WTC11 (cell line): ENCODE measurements at regions not wholly inside any gene's neighbourhood (a gene's known extent, or its start where the extent isn't known, plus 50 kb on each side); places are given as distances from the start of the nearest gene placed in this dataset.

Source experiments
- ATAC-seq: fragments of 200-7000 bp; cut with Tn5 transposase; 2 replicates; pipeline ENCODE4 v1.10.0; 2021; ENCODE audit warnings: mild to moderate bottlenecking, moderate library complexity
- CTCF ChIA-PET: fragments of 300-600 bp; sonication (Branson Sonifier 250); formaldehyde crosslinking; loops from one replicate; lab custom pipeline; 2021; ENCODE audit warnings: antibody characterized with exemption; lab: Charles Lee
- POLR2A ChIA-PET: fragments of 350-600 bp; sonication (Branson Sonifier 250); formaldehyde crosslinking; loops from one replicate; lab custom pipeline; 2021; ENCODE audit warnings: antibody characterized with exemption; lab: Charles Lee
- DNase-seq: peaks from one replicate; pipeline ENCODE4 v3.0.0; 2021; ENCODE audit warnings: low spot score
- H3K27ac Mint-ChIP-seq: 2 replicates; pipeline ENCODE4 v1.8.0; 2021; ENCODE audit warnings: mixed read lengths
- H3K27me3 Mint-ChIP-seq: 2 replicates; pipeline ENCODE4 v1.8.0; 2021; ENCODE audit warnings: low read depth, mild to moderate bottlenecking, moderate library complexity, mixed read lengths
- H3K36me3 Mint-ChIP-seq: 2 replicates; pipeline ENCODE4 v1.8.0; 2021; ENCODE audit warnings: mixed read lengths
- H3K4me1 Mint-ChIP-seq: 2 replicates; pipeline ENCODE4 v1.8.0; 2022; ENCODE audit warnings: mixed read lengths
- H3K4me3 Mint-ChIP-seq: 2 replicates; pipeline ENCODE4 v1.8.0; 2021; ENCODE audit warnings: mild to moderate bottlenecking, moderate library complexity, mixed read lengths
- H3K9me3 Mint-ChIP-seq: 2 replicates; pipeline ENCODE4 v1.8.0; 2021; ENCODE audit warnings: mixed read lengths
- AFF4 ChIP-seq: sonication (generic); formaldehyde crosslinking; IDR thresholded peaks from 2 replicates; pipeline ENCODE4 v1.8.1; 2023; ENCODE audit warnings: mild to moderate bottlenecking, missing genetic modification reagents, borderline replicate concordance
- CREM ChIP-seq: sonication (generic); formaldehyde crosslinking; IDR thresholded peaks from 2 replicates; pipeline ENCODE4 v1.8.1; 2022; ENCODE audit warnings: mild to moderate bottlenecking, missing genetic modification reagents, moderate library complexity
- ELF4 ChIP-seq: sonication (generic); formaldehyde crosslinking; IDR thresholded peaks from 2 replicates; pipeline ENCODE4 v1.8.1; 2022; ENCODE audit warnings: low read depth, mild to moderate bottlenecking, moderate library complexity, missing genetic modification reagents
- FOXP1 ChIP-seq: sonication (generic); formaldehyde crosslinking; IDR thresholded peaks from 2 replicates; pipeline ENCODE4 v1.8.0; 2022; ENCODE audit warnings: missing genetic modification reagents, mild to moderate bottlenecking, moderate library complexity, borderline replicate concordance
- GRHL2 ChIP-seq: fragments of 250-450 bp; sonication (Bioruptor Pico); IDR thresholded peaks from 2 replicates; pipeline ENCODE4 v1.8.0; 2022; ENCODE audit warnings: mild to moderate bottlenecking, moderate library complexity; ENCODE audit not compliant: insufficient replicate concordance, severe bottlenecking
- GTF2I ChIP-seq: fragments of 250-450 bp; sonication (Bioruptor Pico); conservative IDR thresholded peaks from 2 replicates; pipeline ENCODE4 v1.4.0; 2021; ENCODE audit warnings: mild to moderate bottlenecking
- IRF2 ChIP-seq: sonication (generic); formaldehyde crosslinking; IDR thresholded peaks from 2 replicates; pipeline ENCODE4 v1.8.0; 2022; ENCODE audit warnings: low read depth, missing genetic modification reagents, borderline replicate concordance
- JUN ChIP-seq: sonication (generic); formaldehyde crosslinking; IDR thresholded peaks from 2 replicates; pipeline ENCODE4 v1.8.0; 2023; ENCODE audit warnings: mild to moderate bottlenecking, missing genetic modification reagents
- MLX ChIP-seq: sonication (generic); formaldehyde crosslinking; IDR thresholded peaks from 2 replicates; pipeline ENCODE4 v1.8.1; 2023; ENCODE audit warnings: mild to moderate bottlenecking, missing genetic modification reagents, moderate library complexity
- MYBL2 ChIP-seq: sonication (generic); formaldehyde crosslinking; IDR thresholded peaks from 2 replicates; pipeline ENCODE4 v1.8.1; 2023; ENCODE audit warnings: mild to moderate bottlenecking, moderate library complexity, missing genetic modification reagents
- NFYB ChIP-seq: sonication (generic); formaldehyde crosslinking; conservative IDR thresholded peaks from 2 replicates; pipeline ENCODE4 v1.8.0; 2022; ENCODE audit warnings: low read depth, missing genetic modification reagents
- PRRX2 ChIP-seq: fragments of 250-450 bp; sonication (Bioruptor Pico); IDR thresholded peaks from 2 replicates; pipeline ENCODE4 v1.8.0; 2021; ENCODE audit warnings: mild to moderate bottlenecking
- SP1 ChIP-seq: sonication (generic); formaldehyde crosslinking; conservative IDR thresholded peaks from 2 replicates; pipeline ENCODE4 v1.8.1; 2022; ENCODE audit warnings: missing genetic modification reagents
- TP53 ChIP-seq: sonication (generic); formaldehyde crosslinking; IDR thresholded peaks from 2 replicates; pipeline ENCODE4 v1.8.1; 2023; ENCODE audit warnings: mild to moderate bottlenecking, missing genetic modification reagents
- ZBTB21 ChIP-seq: sonication (generic); formaldehyde crosslinking; IDR thresholded peaks from 2 replicates; pipeline ENCODE4 v1.8.1; 2023; ENCODE audit warnings: mild to moderate bottlenecking, missing genetic modification reagents, borderline replicate concordance
- ZNF281 ChIP-seq: sonication (generic); formaldehyde crosslinking; IDR thresholded peaks from 2 replicates; pipeline ENCODE4 v1.8.0; 2023; ENCODE audit warnings: mild to moderate bottlenecking, missing genetic modification reagents
- ZNF416 ChIP-seq: fragments of 250-450 bp; sonication (Bioruptor Pico); IDR thresholded peaks from 2 replicates; pipeline ENCODE4 v1.9.0; 2021; ENCODE audit warnings: mild to moderate bottlenecking, inconsistent platforms
- ZNF423 ChIP-seq: fragments of 250-450 bp; sonication (Bioruptor Pico); IDR thresholded peaks from 2 replicates; pipeline ENCODE4 v2.1.2; 2022; ENCODE audit warnings: mild to moderate bottlenecking, moderate library complexity
- TF ChIP-seq, protein P1 (sequence below): sonication (generic); formaldehyde crosslinking; IDR thresholded peaks from 2 replicates; pipeline ENCODE4 v1.8.0; 2023; ENCODE audit warnings: missing genetic modification reagents
- TF ChIP-seq, protein P2 (sequence below): sonication (generic); formaldehyde crosslinking; IDR thresholded peaks from 2 replicates; pipeline ENCODE4 v1.8.1; 2023; ENCODE audit warnings: mild to moderate bottlenecking, missing genetic modification reagents

DNA sequence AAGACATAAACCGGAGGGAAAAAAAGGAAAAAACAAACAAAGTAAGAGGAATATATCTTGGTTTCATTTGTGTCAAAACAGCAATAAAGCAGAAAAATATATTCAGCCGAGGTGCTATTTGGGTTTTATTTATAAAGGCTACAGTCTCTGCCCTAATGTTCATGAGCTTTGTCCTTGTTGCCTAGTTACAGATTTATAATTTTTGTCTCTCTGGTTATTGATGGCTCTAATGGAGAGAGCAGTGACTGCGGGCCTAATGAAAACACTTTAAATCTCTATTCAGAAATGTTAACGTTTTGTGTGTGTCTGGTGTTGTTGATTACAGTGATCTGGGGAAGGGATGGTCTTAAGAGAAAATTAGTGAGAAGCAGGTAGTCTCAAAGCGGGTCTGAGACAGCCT, 854.0 kb upstream of the LRRTM1 start:
- DNase-seq (no peak), ATAC-seq (no peak)
- Mint-ChIP-seq H3K9me3 (no peaks in the 10 kb centered on the region), H3K27me3 (no peaks in the 10 kb centered on the region), H3K4me3 (no peak overlapping the region), H3K36me3 (no peaks in the 10 kb centered on the region), H3K27ac (no peak overlapping the region), H3K4me1 (no peaks in the 10 kb centered on the region)
- ChIA-PET POLR2A (no interaction called here), CTCF (no interaction called here)
- TF ChIP-seq AFF4 (no peak), SP1 (CRISPR knock-in tag) (no peak), TP53 (CRISPR knock-in tag) (no peak), PRRX2 (CRISPR knock-in tag) (no peak), GRHL2 (CRISPR knock-in tag) (no peak), GTF2I (CRISPR knock-in tag) (no peak), IRF2 (CRISPR knock-in tag) (no peak), ZNF416 (CRISPR knock-in tag) (no peak), FOXP1 (CRISPR knock-in tag) (no peak), ZNF423 (no peak), ZBTB21 (CRISPR knock-in tag) (no peak), ZNF281 (CRISPR knock-in tag) (no peak), CREM (CRISPR knock-in tag) (no peak), NFYB (CRISPR knock-in tag) (no peak), MLX (CRISPR knock-in tag) (no peak), ELF4 (CRISPR knock-in tag) (no peak), JUN (no peak), MYBL2 (CRISPR knock-in tag) (no peak)
- TF ChIP-seq, protein P1, sequence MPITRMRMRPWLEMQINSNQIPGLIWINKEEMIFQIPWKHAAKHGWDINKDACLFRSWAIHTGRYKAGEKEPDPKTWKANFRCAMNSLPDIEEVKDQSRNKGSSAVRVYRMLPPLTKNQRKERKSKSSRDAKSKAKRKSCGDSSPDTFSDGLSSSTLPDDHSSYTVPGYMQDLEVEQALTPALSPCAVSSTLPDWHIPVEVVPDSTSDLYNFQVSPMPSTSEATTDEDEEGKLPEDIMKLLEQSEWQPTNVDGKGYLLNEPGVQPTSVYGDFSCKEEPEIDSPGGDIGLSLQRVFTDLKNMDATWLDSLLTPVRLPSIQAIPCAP (CRISPR knock-in tag) = no peak
- TF ChIP-seq, protein P2, sequence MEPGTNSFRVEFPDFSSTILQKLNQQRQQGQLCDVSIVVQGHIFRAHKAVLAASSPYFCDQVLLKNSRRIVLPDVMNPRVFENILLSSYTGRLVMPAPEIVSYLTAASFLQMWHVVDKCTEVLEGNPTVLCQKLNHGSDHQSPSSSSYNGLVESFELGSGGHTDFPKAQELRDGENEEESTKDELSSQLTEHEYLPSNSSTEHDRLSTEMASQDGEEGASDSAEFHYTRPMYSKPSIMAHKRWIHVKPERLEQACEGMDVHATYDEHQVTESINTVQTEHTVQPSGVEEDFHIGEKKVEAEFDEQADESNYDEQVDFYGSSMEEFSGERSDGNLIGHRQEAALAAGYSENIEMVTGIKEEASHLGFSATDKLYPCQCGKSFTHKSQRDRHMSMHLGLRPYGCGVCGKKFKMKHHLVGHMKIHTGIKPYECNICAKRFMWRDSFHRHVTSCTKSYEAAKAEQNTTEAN (CRISPR knock-in tag) = no peak
